Esophagus muscularis mucosa (tissue), 3 donors: ENCODE measurements at regions not wholly inside any gene's neighbourhood (a gene's known extent, or its start where the extent isn't known, plus 50 kb on each side); places are given as distances from the start of the nearest gene placed in this dataset.

Experiments
- CTCF ChIP-seq, 3 experiments: fragments of 200-600 bp in 2 of 3; fragments of 450-650 bp in 1 of 3; sonication (generic) in 2 of 3; IDR thresholded peaks; one replicate each; pipeline ENCODE4 v1.5.1; 2017 to 2019; ENCODE audit warnings: antibody characterized with exemption in 3 of 3, mild to moderate bottlenecking in 2 of 3, moderate library complexity in 1 of 3
- POLR2AphosphoS5 ChIP-seq, 2 donors: sonication (generic); formaldehyde crosslinking; IDR thresholded peaks; one replicate each; pipeline ENCODE4 v1.6.1; 2017; ENCODE audit warnings: antibody characterized with exemption in 2 of 2

GRCh38 chr9:109996936-109997580 lies 210.9 kb downstream of the C9orf152 start:
- no peak for TF ChIP-seq CTCF (IDR thresholded peaks at IDR 0.05)
- TF ChIP-seq POLR2AphosphoS5 (IDR thresholded peaks at IDR 0.05), result no peak
